HG03575 (cell line): ENCODE measurements at regions not wholly inside any gene's neighbourhood (a gene's known extent, or its start where the extent isn't known, plus 50 kb on each side); places are given as distances from the start of the nearest gene placed in this dataset.
"Not testable (repeated sequence)": the region's sequence is repeated elsewhere in the genome, so short reads cannot be mapped to it uniquely, and the experiment has no call there.

Experiments
- ATAC-seq: cut with Tn5 transposase; IDR thresholded peaks from one replicate; pipeline ENCODE4 v1.9.1; 2021; ENCODE audit not compliant: unreplicated experiment, insufficient number of reproducible peaks, low FRiP score; ENCODE audit errors: extremely low read depth

DNA sequence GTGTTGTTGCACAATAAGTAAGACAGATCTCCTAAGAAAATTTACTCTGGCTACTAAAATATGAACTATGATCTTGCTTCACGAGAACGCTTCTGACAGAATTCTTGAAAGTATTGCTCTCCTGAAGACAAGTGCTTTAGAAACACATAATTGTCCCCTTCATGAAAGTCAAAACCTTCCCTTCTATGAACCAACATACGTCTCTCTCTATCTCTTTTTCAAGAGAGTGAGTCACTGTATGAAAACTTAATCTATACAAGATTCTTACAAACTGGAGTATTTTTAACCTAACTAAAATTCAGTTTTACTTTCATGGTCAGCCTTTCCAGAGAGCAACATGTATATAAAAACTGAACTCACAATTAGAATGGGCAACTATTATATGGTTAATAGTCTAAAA, 688.0 kb upstream of the CTNND2 start:
- no peak for ATAC-seq

DNA sequence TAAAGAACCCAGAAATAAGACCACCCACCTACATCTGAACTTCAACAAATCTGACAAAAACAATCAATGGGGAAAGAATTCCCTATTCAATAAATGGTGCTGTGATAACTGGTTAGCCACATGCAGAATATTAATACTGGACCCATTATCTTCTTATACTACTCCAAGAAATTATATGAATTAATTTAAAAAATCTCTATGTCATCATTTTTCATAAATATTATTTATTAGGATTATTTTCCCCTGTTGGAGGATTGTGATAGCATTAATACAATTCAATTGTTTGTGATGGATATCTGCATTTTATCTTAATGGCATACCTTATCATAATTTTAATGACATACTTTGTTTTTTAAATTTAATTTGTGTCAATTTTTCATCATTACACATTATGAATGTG, 682.2 kb upstream of the CTNND2 start:
- no peak for ATAC-seq

DNA sequence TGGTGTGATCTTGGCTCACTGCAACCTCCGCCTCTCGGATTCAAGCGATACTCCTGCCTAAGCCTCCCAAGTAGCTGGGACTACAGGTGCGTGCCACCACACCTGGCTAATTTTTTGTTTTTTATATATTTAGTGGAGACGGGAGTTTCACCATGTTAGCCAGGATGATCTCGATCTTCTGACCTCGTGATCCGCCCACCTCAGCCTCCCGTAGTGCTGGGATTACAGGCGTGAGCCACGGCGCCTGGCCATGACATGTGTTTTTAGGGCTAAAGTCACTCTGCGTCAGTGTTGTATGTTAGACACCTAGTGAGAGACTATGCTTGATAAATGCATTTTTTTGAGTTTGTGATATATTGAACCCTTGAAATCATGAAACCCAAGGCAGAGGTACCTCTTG, 674.6 kb upstream of the CTNND2 start:
- not testable (repeated sequence) for ATAC-seq

DNA sequence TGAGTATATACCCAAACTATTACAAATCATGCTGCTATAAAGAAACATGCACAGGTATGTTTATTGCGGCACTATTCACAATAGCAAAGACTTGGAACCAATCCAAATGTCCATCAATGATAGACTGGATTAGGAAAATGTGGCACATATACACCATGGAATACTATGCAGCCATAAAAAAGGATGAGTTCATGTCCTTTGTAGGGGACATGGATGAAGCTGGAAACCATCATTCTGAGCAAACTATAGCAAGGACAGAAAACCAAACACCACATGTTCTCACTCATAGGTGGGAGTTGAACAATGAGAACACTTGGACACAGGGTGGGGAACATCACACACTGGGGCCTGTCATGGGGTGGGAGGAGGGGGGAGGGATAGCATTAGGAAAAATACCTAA, 672.7 kb upstream of the CTNND2 start:
- ATAC-seq: not testable (repeated sequence)

DNA sequence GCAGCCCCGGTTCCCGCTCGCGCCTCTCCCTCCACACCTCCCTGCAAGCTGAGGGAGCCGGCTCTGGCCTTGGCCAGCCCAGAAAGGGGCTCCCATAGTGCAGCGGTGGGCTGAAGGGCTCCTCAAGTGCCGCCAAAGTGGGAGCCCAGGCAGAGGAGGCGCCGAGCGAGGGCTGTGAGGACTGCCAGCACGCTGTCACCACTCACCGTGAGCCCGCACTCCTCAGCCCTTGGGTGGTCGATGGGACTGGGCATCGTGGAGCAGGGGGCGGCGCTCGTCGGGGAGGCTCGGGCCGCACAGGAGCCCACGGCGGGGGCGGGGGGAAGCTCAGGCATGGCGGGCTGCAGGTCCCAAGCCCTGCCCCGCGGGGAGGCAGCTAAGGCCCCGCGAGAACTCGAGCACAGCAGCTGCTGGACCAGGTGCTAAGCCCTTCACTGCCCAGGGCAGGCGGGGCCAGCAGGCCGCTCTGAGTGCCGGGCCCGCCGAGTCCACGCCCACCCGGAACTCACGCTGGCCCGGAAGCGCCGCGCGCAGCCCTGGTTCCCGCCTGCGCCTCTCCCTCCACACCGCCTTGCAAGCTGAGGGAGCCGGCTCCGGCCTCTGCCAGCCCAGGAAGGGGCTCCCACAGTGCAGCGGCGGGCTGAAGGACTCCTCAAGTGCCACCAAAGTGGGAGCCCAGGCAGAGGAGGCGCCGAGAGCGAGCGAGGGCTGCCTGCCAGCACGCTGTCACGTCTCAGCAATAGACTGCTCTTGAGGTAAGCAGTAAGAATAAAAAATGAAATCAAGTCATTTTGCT, 670.2 kb upstream of the CTNND2 start:
- ATAC-seq: not testable (repeated sequence)

DNA sequence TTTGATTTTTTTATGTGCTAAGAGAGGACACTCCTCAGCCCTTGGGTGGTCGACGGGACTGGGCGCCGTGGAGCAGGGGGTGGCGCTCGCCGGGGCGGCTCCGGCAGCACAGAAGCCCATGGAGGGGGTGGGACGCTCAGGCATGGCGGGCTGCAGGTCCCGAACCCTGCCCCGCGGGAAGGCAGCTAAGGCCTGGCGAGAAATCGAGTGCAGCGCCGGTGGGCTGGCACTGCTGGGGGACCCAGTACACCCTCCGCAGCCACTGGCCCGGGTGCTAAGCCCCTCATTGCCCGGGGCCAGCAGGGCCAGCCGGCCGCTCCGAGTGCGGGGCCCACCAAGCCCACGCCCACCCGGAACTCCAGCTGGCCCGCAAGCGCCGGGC, 669.7 kb upstream of the CTNND2 start:
- ATAC-seq: not testable (repeated sequence)

DNA sequence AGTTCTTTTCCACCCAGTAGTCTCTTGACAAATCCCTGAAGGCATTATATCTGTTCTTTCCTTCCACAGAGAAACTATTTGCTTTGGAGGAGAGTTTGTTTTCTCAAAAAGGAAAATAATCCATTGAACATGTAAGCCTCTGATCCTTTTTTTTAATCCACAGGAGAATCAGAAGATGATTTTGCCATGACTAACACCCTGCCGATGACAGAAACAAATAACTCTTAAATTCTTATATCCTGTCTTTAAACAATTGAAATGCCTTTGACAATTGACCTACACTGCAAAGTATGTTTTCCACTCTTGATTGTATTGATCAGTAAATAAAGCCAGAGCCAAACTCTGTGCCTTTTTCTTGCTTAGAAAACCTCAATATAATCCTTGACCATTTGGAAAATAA, 666.4 kb upstream of the CTNND2 start:
- ATAC-seq: no peak

DNA sequence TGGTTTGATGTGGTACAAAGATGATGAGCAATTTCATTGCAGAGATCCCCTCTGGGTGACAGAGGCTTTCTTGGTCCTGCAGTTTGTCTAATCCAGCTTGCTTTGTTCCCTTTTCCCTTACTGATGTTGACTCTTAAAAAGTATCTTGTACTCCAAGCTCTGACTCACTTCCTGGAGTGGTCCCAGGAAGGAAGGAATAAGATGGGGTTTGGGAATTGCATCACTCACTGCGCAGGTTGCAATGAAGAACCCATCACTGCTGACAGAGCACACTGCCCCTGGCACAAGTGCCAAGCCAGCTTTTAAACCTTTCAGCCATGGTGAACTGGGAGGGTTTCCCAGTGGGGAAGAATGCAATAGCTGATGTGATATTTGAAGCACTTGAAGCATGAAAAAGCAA, 662.2 kb upstream of the CTNND2 start:
- ATAC-seq: no peak

DNA sequence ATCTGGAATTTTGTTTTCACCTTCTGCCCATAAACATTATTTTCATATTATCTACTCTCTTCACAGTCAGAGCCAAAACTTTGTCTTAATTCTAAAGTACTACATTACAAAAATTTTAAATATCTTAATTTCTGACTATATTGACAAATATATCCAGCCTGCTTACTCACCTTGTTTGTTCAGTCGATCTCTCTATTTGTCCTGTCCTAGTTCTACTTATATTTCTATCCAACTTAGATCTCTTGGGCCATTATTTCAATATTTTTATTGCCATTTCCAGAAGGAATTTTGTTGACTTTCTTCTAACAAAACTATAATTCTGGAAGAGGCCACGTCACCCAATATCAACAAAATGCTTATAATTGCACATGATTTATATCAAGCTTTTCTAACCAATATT, 652.8 kb upstream of the CTNND2 start:
- no peak for ATAC-seq

DNA sequence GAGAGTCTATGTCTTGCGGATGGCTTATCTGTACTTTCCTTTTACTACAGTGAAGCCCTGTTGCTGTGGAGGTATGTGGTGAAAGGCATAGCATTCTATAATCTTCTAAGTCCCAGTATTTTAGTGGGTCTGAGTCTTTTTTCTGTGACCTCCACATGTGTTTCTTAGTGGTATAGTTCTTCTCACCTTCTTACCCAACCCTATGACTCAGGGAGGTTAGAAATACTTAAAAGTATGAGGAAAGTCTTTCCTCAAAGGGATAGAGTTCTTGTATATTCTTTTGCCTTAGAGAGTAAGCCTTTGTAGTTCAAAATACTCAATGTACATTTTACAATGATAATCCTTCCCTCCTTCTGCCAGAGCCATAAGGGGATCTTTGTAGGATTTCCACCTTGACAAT, 621.9 kb upstream of the CTNND2 start:
- no peak for ATAC-seq

DNA sequence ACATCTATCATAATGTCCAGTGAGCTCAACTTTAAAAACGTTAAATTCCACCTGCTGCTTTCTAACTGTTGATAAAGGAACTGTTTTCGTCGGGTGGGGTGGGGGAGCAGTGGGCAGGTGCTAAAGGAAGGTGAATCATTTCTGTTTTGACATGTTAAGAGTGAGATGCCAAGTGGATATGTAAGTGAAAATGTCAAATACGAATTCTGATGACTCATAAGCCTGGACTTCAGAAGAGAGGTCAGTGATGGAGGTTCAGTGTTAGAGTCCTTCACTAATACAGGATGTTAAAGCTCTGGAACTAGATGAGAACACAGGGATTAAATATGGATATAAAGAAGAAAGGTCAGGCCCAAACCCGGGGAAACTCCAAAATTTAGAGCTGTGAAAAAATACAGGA, 617.9 kb upstream of the CTNND2 start:
- ATAC-seq: no peak

DNA sequence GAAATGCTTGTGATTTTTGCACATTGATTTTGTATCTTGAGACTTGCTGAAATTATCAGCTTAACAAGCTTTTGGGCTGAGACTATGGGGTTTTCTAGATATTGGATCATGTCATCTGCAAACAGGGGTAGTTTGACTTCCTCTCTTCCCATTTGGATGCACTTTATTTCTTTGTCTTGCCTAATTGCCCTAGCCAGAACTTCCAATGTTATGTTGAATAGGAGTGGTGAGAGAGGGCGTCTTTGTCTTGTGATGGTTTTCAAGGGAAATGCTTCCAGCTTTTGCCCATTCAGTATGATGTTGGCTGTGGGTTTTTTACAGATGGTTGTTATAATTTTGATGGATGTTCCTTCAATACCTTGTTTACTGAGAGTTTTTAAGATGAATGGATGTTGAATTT, 600.7 kb upstream of the CTNND2 start:
- not testable (repeated sequence) for ATAC-seq

DNA sequence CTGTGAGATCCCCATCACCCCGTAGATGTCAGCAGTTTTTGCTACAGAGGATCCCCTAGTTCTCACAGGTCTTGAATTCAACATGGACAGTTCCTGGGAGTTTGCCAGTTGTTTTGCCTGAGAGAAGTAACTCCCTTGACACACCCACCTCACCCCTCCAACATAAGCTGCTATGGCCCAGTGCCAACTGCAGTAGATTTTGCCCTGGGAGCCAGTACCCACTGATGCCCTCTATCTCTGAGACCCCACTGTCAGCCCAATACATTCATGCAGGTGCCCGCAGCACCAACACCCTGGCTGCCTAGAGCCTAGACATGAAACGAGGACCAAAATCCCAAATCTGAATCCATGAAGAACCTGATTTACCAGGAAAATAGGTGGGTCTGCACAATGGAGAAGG, 583.9 kb upstream of the CTNND2 start:
- ATAC-seq: no peak

DNA sequence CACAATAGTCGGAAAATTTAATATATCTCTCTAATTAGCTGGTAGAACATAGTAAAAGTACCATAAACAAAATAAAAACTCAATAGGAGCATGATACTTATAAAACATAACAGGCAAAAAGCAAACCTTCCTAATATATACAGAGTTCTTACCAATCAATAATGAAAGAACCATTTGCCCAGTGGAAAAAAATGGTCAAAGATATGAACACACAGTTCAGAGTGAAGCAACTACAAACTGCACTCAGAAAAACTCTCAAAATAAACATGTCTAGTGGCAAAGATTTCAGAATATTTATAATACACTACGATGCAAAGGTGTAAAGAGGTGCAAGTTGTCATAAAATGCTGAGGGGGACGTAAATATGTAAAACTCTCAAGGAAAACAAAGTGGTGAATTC, 576.2 kb upstream of the CTNND2 start:
- no peak for ATAC-seq

DNA sequence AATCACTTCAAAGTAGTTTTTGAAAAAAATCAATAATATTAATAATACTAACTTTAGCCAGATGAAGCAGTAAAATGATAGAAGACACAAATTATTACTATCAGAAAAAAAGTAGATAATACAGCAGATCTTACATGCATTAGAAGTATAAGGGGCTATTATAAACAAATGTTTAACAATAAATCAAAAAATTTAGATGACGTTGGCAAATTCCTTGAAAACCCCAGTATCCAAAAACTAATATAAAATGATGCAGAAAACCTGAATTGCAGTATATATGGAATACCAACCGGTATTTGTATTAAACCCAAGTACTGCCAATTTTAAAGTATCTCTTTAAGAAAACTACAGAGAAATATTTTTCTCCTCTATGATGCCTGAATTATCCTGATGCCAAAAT, 573.3 kb upstream of the CTNND2 start:
- no peak for ATAC-seq

DNA sequence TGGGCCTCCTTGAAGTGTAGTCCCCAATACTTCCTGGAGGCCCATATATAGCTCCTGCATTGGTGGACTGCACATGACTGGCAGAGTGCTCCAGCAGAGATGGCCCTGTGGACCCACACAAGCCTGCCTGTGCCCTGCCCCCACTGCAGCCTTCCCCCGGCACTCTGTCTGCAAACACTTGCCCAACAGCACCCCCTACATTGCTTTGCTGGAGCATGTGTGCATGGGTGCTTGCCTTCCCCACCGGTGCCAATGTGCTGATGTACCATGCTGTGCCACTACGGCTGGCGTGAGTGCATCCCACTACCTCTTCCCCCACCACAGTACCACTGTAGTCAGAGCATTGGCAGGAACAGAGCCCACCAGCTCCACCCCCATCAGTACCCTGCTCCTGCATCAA, 563.6 kb upstream of the CTNND2 start:
- no peak for ATAC-seq

DNA sequence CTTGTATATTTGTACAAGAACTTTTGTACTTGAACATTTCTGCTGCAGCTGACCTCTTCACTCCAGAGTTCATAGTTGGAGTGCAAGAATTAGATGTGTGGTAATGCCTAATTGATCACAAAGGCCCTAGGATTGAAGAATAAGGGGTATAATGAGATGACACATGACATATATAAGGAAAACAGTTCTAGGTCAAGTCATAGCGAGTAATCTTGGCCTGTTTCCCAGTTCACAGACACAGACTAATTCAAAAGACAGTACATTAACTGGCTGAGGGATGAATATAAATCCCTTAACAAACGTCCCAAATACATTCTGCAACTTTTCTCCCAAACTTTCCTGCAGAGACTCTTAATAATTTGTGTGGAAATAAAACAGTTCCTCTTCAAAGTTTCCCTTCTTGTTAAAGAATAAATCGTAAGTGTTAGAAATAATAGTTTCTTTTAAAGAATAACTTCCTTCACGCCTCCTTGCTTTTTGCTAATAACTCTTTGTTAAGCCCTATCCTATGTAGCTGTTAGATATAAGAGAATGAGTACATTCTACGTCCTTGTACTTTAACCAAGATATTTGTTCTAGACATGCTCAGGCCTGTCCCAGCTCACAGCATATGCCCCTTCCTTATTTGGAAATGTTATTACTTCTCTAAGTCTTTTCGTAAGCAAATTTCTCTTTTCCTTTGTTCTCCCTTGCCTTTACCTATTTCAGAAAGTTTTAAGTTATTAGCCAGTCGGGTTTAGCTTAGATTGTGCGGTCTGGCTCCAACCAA, 556.4 kb upstream of the CTNND2 start:
- ATAC-seq: no peak

DNA sequence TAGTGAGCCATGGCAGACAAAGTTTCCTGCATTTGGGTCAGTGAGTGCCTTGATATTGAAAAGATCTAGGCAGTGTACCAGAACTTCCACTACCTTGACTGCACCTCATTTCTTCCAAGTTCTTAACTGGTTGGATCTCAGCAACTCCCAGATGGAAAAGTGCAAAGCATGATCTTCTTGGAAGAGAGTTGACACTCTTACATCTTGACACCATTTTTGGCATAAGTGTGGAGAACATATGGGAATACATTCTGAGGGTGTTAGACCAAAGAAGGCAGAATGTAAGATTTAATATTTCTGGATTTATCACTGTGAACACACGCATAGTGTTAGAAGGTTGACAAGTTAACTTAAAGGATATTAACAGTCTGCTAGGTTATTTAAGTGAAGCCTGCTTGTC, 555.1 kb upstream of the CTNND2 start:
- ATAC-seq: no peak

DNA sequence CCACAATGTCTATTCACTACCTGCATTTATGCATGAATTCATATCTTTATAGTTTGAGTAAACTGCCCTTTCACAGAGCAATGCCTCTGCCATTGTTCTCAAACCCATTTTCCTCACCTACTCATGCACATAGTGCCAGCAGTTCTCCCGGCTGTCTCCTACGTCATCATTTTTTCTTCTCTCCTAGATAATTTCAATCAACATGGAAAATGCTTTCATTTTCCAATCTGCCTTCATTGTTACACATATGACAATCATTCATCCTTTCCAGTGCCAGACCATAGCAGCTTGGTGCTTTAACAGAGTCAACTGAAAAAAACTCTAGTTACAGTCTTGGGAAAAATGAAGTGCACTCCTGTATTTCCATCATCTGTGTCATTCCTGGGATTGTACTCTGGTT, 514.8 kb upstream of the CTNND2 start:
- ATAC-seq: no peak

DNA sequence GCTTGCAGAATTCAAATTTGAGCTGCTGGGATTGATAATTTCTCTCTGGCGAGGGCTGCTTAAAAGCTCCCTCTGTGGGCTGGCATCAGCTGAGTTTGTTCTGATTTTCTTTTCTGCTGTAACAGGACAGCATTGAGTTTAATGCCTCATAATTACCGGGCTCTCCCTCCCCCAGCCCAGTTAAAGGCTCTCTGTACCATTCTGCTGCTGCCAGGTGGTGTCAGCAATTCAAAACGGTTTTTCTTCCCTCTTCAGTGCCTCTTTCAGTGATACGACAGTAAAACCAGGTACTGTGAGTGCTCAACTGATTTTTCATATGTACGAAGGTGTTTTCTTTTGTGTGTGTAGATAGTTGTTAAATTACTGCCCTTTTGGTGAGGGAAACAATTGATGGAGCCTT, 509.3 kb upstream of the CTNND2 start:
- no peak for ATAC-seq

DNA sequence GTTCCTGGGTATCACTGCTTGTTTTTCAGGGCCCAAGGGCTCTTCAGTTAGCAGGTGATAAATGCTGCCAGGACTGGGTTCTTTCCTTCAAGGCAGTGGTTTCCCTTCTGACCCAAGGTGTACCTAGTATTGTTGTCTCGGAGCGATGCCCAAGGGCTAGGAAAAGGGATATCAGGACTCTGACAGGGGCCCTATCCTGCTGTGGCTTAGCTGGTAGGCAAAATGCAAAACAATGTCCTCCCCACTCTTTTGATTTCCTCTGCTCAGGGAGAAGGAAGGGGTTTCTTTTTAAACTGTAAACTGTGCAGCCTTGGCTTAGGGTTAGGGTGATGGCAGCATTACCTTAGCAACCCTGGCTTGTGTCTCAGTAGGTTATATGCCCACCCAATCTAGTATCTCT, 508.8 kb upstream of the CTNND2 start:
- ATAC-seq: no peak
